ENCODE measurements at regions not wholly inside any gene's neighbourhood (a gene's known extent, or its start where the extent isn't known, plus 50 kb on each side); places are given as distances from the start of the nearest gene placed in this dataset.

DNA sequence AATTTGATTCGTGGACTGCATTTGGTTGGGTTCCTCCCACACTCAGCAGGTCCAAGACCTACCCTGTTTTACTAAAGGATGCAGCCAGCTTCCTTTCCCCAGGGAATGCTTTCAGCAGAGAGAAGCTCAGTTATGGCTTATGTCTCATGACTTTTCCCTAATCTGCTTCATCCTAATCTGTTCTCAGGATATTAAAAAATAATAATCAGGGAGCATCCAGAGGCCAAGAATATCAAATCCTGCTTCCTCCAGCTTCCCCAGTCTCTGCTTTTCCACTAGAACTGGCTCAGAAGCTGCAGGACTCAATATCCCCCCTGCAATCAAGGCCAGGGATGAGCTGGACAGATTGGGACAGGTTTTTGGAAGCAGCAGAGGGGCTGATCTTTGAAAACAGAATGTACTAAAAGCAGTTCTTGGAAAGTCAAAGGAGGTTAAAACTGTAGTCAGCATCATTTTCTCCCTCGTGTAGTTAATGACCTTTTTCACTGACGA, 326.9 kb upstream of the TNP1 start:
- H3K4me3 Mint-ChIP-seq (ENCODE audit: unreplicated experiment) = no peak overlapping the region

DNA sequence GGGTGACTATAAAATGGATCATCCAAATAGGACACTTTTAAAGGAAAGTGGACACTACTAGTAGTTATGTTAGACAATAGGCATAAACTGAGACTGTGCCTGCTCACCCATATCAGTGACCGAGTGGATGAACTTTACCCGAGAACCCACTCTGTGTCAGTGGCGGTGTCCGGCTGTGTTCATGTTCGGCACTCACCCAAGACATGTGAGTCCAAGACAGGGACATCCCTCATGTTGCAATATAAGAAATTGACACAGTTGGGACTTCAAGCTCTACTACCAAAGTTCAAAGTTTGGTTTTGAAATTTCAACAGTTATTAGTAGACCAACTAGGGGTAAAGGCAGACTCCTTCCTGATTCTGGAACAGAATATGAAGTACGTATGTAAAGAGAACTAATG, 326.3 kb upstream of the TNP1 start:
- Mint-ChIP-seq H3K4me3 (ENCODE audit: unreplicated experiment) (no peak overlapping the region), H3K4me1 (ENCODE audit: unreplicated experiment) (peaks cover 10% of the 10 kb centered on the region), H3K9me3 (ENCODE audit: unreplicated experiment) (no peaks in the 10 kb centered on the region), H3K36me3 (ENCODE audit: low read depth, unreplicated experiment) (no peaks in the 10 kb centered on the region), H3K27ac (ENCODE audit: unreplicated experiment) (no peak overlapping the region), H3K27me3 (ENCODE audit: unreplicated experiment) (peaks cover 1% of the 10 kb centered on the region)
- TF ChIP-seq, protein P1, sequence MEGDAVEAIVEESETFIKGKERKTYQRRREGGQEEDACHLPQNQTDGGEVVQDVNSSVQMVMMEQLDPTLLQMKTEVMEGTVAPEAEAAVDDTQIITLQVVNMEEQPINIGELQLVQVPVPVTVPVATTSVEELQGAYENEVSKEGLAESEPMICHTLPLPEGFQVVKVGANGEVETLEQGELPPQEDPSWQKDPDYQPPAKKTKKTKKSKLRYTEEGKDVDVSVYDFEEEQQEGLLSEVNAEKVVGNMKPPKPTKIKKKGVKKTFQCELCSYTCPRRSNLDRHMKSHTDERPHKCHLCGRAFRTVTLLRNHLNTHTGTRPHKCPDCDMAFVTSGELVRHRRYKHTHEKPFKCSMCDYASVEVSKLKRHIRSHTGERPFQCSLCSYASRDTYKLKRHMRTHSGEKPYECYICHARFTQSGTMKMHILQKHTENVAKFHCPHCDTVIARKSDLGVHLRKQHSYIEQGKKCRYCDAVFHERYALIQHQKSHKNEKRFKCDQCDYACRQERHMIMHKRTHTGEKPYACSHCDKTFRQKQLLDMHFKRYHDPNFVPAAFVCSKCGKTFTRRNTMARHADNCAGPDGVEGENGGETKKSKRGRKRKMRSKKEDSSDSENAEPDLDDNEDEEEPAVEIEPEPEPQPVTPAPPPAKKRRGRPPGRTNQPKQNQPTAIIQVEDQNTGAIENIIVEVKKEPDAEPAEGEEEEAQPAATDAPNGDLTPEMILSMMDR (IDR thresholded peaks at IDR 0.05; ENCODE audit: unreplicated experiment) = no peak
- no peak for DNase-seq (ENCODE audit: low spot score)

More for the DNA sequence above, 326.9 kb upstream of the TNP1 start:
- Mint-ChIP-seq H3K27me3 (ENCODE audit: unreplicated experiment) (peaks cover 1% of the 10 kb centered on the region), H3K9me3 (ENCODE audit: unreplicated experiment) (no peaks in the 10 kb centered on the region), H3K27ac (ENCODE audit: unreplicated experiment) (no peak overlapping the region), H3K36me3 (ENCODE audit: low read depth, unreplicated experiment) (no peaks in the 10 kb centered on the region), H3K4me1 (ENCODE audit: unreplicated experiment) (peaks cover 10% of the 10 kb centered on the region)
- no peak for DNase-seq (ENCODE audit: low spot score)
- TF ChIP-seq, protein P1 (IDR thresholded peaks at IDR 0.05; ENCODE audit: unreplicated experiment) = no peak

DNA sequence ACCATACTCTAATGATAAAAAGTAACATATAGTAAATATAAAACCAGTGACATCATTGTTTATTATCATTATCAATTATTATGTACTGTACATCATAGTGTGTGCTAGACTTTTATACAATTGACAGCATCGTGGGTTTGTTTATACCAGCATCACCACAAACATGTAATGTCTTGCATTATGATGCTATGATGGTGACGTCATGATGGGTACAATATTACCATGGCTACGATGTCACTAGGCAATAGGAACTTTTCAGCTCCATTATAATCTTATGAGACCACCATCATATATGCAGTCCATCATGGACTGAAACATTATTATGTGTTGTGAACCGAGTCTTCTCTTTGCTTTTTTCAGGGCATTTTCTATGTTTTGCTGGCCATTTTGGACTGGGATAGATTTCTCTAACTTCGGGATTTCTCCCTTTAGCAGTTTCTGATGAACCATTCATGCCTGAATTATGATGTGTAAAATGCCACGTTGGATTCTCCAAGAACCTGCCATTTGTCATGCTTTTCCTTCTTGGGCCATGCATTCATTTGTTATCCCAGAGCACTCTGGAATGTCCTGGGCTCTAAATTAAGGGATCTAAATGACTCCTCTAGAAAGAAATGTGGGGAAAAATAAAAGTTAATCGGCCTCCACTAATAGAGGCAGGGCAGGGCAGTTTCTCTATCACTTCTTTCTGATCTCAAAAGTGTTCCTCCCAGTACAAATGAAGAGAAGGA, 325.6 kb upstream of the TNP1 start:
- TF ChIP-seq, protein P1 (IDR thresholded peaks at IDR 0.05; ENCODE audit: unreplicated experiment) = no peak
- no peak overlapping the region for H3K4me3 Mint-ChIP-seq (ENCODE audit: unreplicated experiment)
- DNase-seq (ENCODE audit: low spot score) = no peak
- H3K27me3 Mint-ChIP-seq (ENCODE audit: unreplicated experiment) = peaks cover 1% of the 10 kb centered on the region
- H3K4me1 Mint-ChIP-seq (ENCODE audit: unreplicated experiment) = peaks cover 10% of the 10 kb centered on the region
- H3K9me3 Mint-ChIP-seq (ENCODE audit: unreplicated experiment) = no peaks in the 10 kb centered on the region
- no peaks in the 10 kb centered on the region for H3K36me3 Mint-ChIP-seq (ENCODE audit: low read depth, unreplicated experiment)
- no peak overlapping the region for H3K27ac Mint-ChIP-seq (ENCODE audit: unreplicated experiment)

DNA sequence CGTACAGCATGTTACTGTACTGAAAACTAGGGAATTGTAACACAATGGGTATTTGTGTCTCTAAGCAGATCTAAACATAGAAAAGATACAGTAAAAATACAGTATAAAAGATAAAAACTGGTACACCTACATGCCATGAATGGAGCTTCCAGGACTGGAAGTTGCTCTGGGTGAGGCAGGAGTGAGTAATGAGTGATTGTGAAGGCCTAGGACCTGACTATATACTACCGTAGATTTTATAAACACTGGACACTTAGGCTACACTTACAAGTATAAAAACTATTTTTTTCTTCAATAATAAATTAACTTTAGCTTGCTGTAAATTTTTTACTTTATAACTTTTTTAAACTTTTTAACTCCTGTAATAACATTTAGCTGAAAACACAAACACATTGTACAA, 324.4 kb upstream of the TNP1 start:
- H3K27ac Mint-ChIP-seq (ENCODE audit: unreplicated experiment) = no peak overlapping the region
- H3K9me3 Mint-ChIP-seq (ENCODE audit: unreplicated experiment) = no peaks in the 10 kb centered on the region
- peaks cover 10% of the 10 kb centered on the region for H3K4me1 Mint-ChIP-seq (ENCODE audit: unreplicated experiment)
- TF ChIP-seq, protein P1 (IDR thresholded peaks at IDR 0.05; ENCODE audit: unreplicated experiment) = no peak
- no peak for DNase-seq (ENCODE audit: low spot score)
- no peaks in the 10 kb centered on the region for H3K36me3 Mint-ChIP-seq (ENCODE audit: low read depth, unreplicated experiment)
- peaks cover 1% of the 10 kb centered on the region for H3K27me3 Mint-ChIP-seq (ENCODE audit: unreplicated experiment)
- no peak overlapping the region for H3K4me3 Mint-ChIP-seq (ENCODE audit: unreplicated experiment)

DNA sequence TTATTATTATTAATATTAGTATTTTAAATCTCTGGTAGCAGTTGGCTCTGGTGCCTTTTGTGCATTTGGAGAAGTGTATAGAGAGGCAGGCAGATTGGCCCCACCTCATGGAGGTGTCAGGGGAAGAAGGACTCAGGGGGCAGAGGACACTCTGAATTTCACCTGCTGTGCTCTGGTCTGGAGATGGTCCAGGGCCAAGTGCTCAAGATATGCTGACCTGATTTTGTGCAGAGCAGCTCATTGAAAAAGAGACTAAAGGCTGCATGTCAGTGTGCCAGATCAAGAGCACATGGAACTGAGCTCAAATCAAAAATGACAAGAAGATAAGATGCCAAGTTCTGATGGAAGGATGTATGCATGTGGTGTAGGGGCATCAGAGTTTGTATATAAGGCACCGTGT, 323.6 kb upstream of the TNP1 start:
- DNase-seq (ENCODE audit: low spot score) = no peak
- no peaks in the 10 kb centered on the region for H3K36me3 Mint-ChIP-seq (ENCODE audit: low read depth, unreplicated experiment)

More for the DNA sequence above, 323.6 kb upstream of the TNP1 start:
- Mint-ChIP-seq H3K4me1 (ENCODE audit: unreplicated experiment) (peaks cover 10% of the 10 kb centered on the region), H3K4me3 (ENCODE audit: unreplicated experiment) (no peak overlapping the region), H3K9me3 (ENCODE audit: unreplicated experiment) (no peaks in the 10 kb centered on the region), H3K27me3 (ENCODE audit: unreplicated experiment) (peaks cover 1% of the 10 kb centered on the region), H3K27ac (ENCODE audit: unreplicated experiment) (no peak overlapping the region)
- TF ChIP-seq, protein P1 (IDR thresholded peaks at IDR 0.05; ENCODE audit: unreplicated experiment) = no peak
